ENCODE measurements at regions not wholly inside any gene's neighbourhood (a gene's known extent, or its start where the extent isn't known, plus 50 kb on each side); places are given as distances from the start of the nearest gene placed in this dataset.

- DNase-seq: no peak
Measured at GRCh38 chr13:74644229-74644628, 510.0 kb upstream of the KLF12 start.

- no peak for DNase-seq
Measured at GRCh38 chr13:74641586-74641985, 507.4 kb upstream of the KLF12 start.

GRCh38 chr13:74633734-74634133, 499.5 kb upstream of the KLF12 start:
- no peak for DNase-seq

GRCh38 chr13:74629985-74630384, 495.8 kb upstream of the KLF12 start:
- DNase-seq: no peak

- no peak for DNase-seq
Measured at GRCh38 chr13:74625541-74625940, 491.3 kb upstream of the KLF12 start.

GRCh38 chr13:74623761-74624160, 489.6 kb upstream of the KLF12 start:
- DNase-seq: no peak

GRCh38 chr13:74622284-74622683, 488.1 kb upstream of the KLF12 start:
- DNase-seq: no peak

GRCh38 chr13:74620711-74621110, 486.5 kb upstream of the KLF12 start:
- DNase-seq: no peak

GRCh38 chr13:74620308-74620707, 486.1 kb upstream of the KLF12 start:
- no peak for DNase-seq

- DNase-seq: no peak
Measured at GRCh38 chr13:74597526-74597925, 463.3 kb upstream of the KLF12 start.

- DNase-seq: no peak
Measured at GRCh38 chr13:74596691-74597090, 462.5 kb upstream of the KLF12 start.

GRCh38 chr13:74593688-74594087, 459.5 kb upstream of the KLF12 start:
- no peak for DNase-seq

- no peak for DNase-seq
Measured at GRCh38 chr13:74586847-74587246, 452.6 kb upstream of the KLF12 start.

GRCh38 chr13:74576420-74576819, 442.2 kb upstream of the KLF12 start:
- no peak for DNase-seq

- DNase-seq: peak; percentile 46
Measured at GRCh38 chr13:74575729-74576125, 441.5 kb upstream of the KLF12 start.

- no peak for DNase-seq
Measured at GRCh38 chr13:74574964-74575728, 440.9 kb upstream of the KLF12 start.

GRCh38 chr13:74573654-74574053, 439.4 kb upstream of the KLF12 start:
- DNase-seq: no peak

- DNase-seq: no peak
Measured at GRCh38 chr13:74571811-74572210, 437.6 kb upstream of the KLF12 start.

- no peak for DNase-seq
Measured at GRCh38 chr13:74570834-74571233, 436.6 kb upstream of the KLF12 start.

- DNase-seq: no peak
Measured at GRCh38 chr13:74570046-74570445, 435.8 kb upstream of the KLF12 start.

- DNase-seq: no peak
Measured at GRCh38 chr13:74569251-74569650, 435.0 kb upstream of the KLF12 start.

GRCh38 chr13:74567485-74567884, 433.3 kb upstream of the KLF12 start:
- no peak for DNase-seq

GRCh38 chr13:74562381-74562780, 428.2 kb upstream of the KLF12 start:
- DNase-seq: no peak

GRCh38 chr13:74561155-74561554, 427.0 kb upstream of the KLF12 start:
- DNase-seq: no peak

GRCh38 chr13:74560325-74560724, 426.1 kb upstream of the KLF12 start:
- no peak for DNase-seq

All from activated naive CD4-positive, alpha-beta T cell treated with Interleukin-2 at 50 U/mL for 16 hours (primary cell).